ENCODE measurements at regions not wholly inside any gene's neighbourhood (a gene's known extent, or its start where the extent isn't known, plus 50 kb on each side); places are given as distances from the start of the nearest gene placed in this dataset.

- no peak for DNase-seq (ENCODE audit: low read depth)
These were observed 288.0 kb downstream of the ADGB start for GRCh38 chr6:146886587-146887446.

- DNase-seq (ENCODE audit: low read depth), result no peak
These were observed 288.8 kb downstream of the ADGB start for GRCh38 chr6:146887447-146888077.

GRCh38 chr6:146889303-146889702 is 290.5 kb downstream of the ADGB start:
- DNase-seq (ENCODE audit: low read depth), result no peak

- DNase-seq (ENCODE audit: low read depth), result no peak
These were observed 291.4 kb downstream of the ADGB start for GRCh38 chr6:146890172-146890571.

- peak; percentile 24 for DNase-seq (ENCODE audit: low read depth)
These were observed 292.1 kb downstream of the ADGB start for GRCh38 chr6:146890644-146891434.

- no peak for DNase-seq (ENCODE audit: low read depth)
These were observed 293.0 kb downstream of the ADGB start for GRCh38 chr6:146891615-146892265.

- no peak for DNase-seq (ENCODE audit: low read depth)
These were observed 293.5 kb downstream of the ADGB start for GRCh38 chr6:146892283-146892612.

- peak; percentile 89 for DNase-seq (ENCODE audit: low read depth)
These were observed 294.0 kb downstream of the ADGB start for GRCh38 chr6:146892613-146893401.

- no peak for DNase-seq (ENCODE audit: low read depth)
These were observed 294.9 kb downstream of the ADGB start for GRCh38 chr6:146893690-146894089.

GRCh38 chr6:146894624-146895023 is 295.9 kb downstream of the ADGB start:
- no peak for DNase-seq (ENCODE audit: low read depth)

GRCh38 chr6:146895101-146895771 is 296.5 kb downstream of the ADGB start:
- no peak for DNase-seq (ENCODE audit: low read depth)

- no peak for DNase-seq (ENCODE audit: low read depth)
These were observed 296.9 kb downstream of the ADGB start for GRCh38 chr6:146895772-146896061.

GRCh38 chr6:146896062-146896813 is 297.5 kb downstream of the ADGB start:
- DNase-seq (ENCODE audit: low read depth), result no peak

- DNase-seq (ENCODE audit: low read depth), result no peak
These were observed 298.4 kb downstream of the ADGB start for GRCh38 chr6:146896960-146897701.

- no peak for DNase-seq (ENCODE audit: low read depth)
These were observed 299.5 kb downstream of the ADGB start for GRCh38 chr6:146898069-146898887.

- no peak for DNase-seq (ENCODE audit: low read depth)
These were observed 300.1 kb downstream of the ADGB start for GRCh38 chr6:146898888-146899227.

- peak; percentile 28 for DNase-seq (ENCODE audit: low read depth)
These were observed 302.0 kb upstream of the STXBP5 start for GRCh38 chr6:146901940-146902816.

GRCh38 chr6:146902846-146903245 is 301.4 kb upstream of the STXBP5 start:
- peak; percentile 78 for DNase-seq (ENCODE audit: low read depth)
